K562 (cell line): ENCODE measurements at regions not wholly inside any gene's neighbourhood (a gene's known extent, or its start where the extent isn't known, plus 50 kb on each side); places are given as distances from the start of the nearest gene placed in this dataset.

ENCODE experiments used
- FOXO4 ChIP-seq: fragments of 450-650 bp; formaldehyde crosslinking; IDR thresholded peaks from 2 replicates; pipeline ENCODE4 v1.4.0; 2020; ENCODE audit warnings: mild to moderate bottlenecking, moderate library complexity
- GTF2F1 ChIP-seq: IDR thresholded peaks from 2 replicates; pipeline ENCODE4 v1.6.1; 2011; ENCODE audit warnings: low read depth, low read length, improper control_type of control experiment
- MCM5 ChIP-seq: fragments of 450-650 bp; IDR thresholded peaks from 2 replicates; pipeline ENCODE4 v1.6.1; 2016; ENCODE audit warnings: low read depth
- PML ChIP-seq: IDR thresholded peaks from 2 replicates; pipeline ENCODE4 v1.6.1; 2012; ENCODE audit warnings: low read length, inconsistent platforms
- TF ChIP-seq, protein P1 (sequence below), 3 experiments: IDR thresholded peaks in 2 of 3; conservative IDR thresholded peaks in 1 of 3; 2 replicates each; pipeline ENCODE4 v1.5.1; 2011 to 2012; ENCODE audit warnings: low read length in 3 of 3, mild to moderate bottlenecking in 3 of 3, control low read depth in 2 of 3, improper control_type of control experiment in 1 of 3, inconsistent platforms in 1 of 3, low read depth in 1 of 3, mixed read lengths in 1 of 3, moderate library complexity in 1 of 3; ENCODE audit not compliant: insufficient read depth in 2 of 3
- TF ChIP-seq, protein P2 (sequence below): fragments of 250-450 bp; sonication (Bioruptor Pico); IDR thresholded peaks from 2 replicates; pipeline ENCODE4 v1.8.0; 2022; ENCODE audit warnings: moderate library complexity, mild to moderate bottlenecking, inconsistent platforms
- TF ChIP-seq, protein P3 (sequence below): fragments of 450-650 bp; IDR thresholded peaks from 2 replicates; pipeline ENCODE4 v1.6.1; 2017; ENCODE audit warnings: antibody characterized with exemption

- TF ChIP-seq, protein P1, sequence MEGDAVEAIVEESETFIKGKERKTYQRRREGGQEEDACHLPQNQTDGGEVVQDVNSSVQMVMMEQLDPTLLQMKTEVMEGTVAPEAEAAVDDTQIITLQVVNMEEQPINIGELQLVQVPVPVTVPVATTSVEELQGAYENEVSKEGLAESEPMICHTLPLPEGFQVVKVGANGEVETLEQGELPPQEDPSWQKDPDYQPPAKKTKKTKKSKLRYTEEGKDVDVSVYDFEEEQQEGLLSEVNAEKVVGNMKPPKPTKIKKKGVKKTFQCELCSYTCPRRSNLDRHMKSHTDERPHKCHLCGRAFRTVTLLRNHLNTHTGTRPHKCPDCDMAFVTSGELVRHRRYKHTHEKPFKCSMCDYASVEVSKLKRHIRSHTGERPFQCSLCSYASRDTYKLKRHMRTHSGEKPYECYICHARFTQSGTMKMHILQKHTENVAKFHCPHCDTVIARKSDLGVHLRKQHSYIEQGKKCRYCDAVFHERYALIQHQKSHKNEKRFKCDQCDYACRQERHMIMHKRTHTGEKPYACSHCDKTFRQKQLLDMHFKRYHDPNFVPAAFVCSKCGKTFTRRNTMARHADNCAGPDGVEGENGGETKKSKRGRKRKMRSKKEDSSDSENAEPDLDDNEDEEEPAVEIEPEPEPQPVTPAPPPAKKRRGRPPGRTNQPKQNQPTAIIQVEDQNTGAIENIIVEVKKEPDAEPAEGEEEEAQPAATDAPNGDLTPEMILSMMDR (IDR thresholded peaks at IDR 0.05 in 2 of 3, conservative IDR thresholded peaks at IDR 0.05 in 1 of 3; ENCODE audit: insufficient read depth in 2 of 3, low read depth in 1 of 3, low read length in 3 of 3): no peak
- TF ChIP-seq, protein P2, sequence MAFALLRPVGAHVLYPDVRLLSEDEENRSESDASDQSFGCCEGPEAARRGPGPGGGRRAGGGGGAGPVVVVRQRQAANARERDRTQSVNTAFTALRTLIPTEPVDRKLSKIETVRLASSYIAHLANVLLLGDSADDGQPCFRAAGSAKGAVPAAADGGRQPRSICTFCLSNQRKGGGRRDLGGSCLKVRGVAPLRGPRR: no peak
- no peak for TF ChIP-seq MCM5
- TF ChIP-seq FOXO4 (CRISPR knock-in tag): no peak
- TF ChIP-seq PML: no peak
- TF ChIP-seq GTF2F1: no peak
- TF ChIP-seq, protein P3, sequence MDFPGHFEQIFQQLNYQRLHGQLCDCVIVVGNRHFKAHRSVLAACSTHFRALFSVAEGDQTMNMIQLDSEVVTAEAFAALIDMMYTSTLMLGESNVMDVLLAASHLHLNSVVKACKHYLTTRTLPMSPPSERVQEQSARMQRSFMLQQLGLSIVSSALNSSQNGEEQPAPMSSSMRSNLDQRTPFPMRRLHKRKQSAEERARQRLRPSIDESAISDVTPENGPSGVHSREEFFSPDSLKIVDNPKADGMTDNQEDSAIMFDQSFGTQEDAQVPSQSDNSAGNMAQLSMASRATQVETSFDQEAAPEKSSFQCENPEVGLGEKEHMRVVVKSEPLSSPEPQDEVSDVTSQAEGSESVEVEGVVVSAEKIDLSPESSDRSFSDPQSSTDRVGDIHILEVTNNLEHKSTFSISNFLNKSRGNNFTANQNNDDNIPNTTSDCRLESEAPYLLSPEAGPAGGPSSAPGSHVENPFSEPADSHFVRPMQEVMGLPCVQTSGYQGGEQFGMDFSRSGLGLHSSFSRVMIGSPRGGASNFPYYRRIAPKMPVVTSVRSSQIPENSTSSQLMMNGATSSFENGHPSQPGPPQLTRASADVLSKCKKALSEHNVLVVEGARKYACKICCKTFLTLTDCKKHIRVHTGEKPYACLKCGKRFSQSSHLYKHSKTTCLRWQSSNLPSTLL: no peak
Measured at GRCh38 chr11:109814824-109815223, 278.4 kb upstream of the ZC3H12C start.
